H1 (cell line): ENCODE measurements at regions not wholly inside any gene's neighbourhood (a gene's known extent, or its start where the extent isn't known, plus 50 kb on each side); places are given as distances from the start of the nearest gene placed in this dataset.

ENCODE experiments used
- CTCF ChIA-PET: fragments of 300-600 bp; sonication (Branson Sonifier 250); formaldehyde crosslinking; loops from one replicate; lab custom pipeline; 2021; ENCODE audit not compliant: partially characterized antibody; lab: Charles Lee
- POLR2A ChIA-PET: fragments of 300-600 bp; sonication (Branson Sonifier 250); formaldehyde crosslinking; loops from one replicate; lab custom pipeline; 2021; ENCODE audit warnings: inconsistent platforms; ENCODE audit not compliant: partially characterized antibody; lab: Charles Lee
- DNase-seq, 2 experiments: peaks; one replicate each; pipeline versions ENCODE4 v3.0.0 to v3.0.0-alpha.2; 2010 to 2022; ENCODE audit warnings: low spot score in 2 of 2, low read depth in 1 of 2, mixed read lengths in 1 of 2
- FAIRE-seq: peaks from 2 replicates; lab custom pipeline; 2011; peaks lifted over from hg19 to GRCh38; lab: Jason Lieb, UNC
- H2AFZ ChIP-seq: 2 replicates; pipeline ENCODE4 v1.8.1; 2012; ENCODE audit warnings: low read length, inconsistent platforms
- H2AK5ac ChIP-seq: 2 replicates; pipeline ENCODE4 v1.6.1; 2013; ENCODE audit warnings: low read depth, low read length
- H2BK120ac ChIP-seq: replicated peaks from 2 replicates; pipeline ENCODE3; 2013; ENCODE audit warnings: low read depth, low read length, inconsistent platforms
- H2BK12ac ChIP-seq: 2 replicates; pipeline ENCODE4 v1.6.1; 2013; ENCODE audit warnings: low read depth, low read length
- H2BK15ac ChIP-seq: 2 replicates; pipeline ENCODE4 v1.6.1; 2013; ENCODE audit warnings: low read length
- H2BK20ac ChIP-seq: 2 replicates; pipeline ENCODE4 v1.6.1; 2013; ENCODE audit warnings: low read length
- H2BK5ac ChIP-seq: 2 replicates; pipeline ENCODE4 v1.6.1; 2013; ENCODE audit warnings: low read depth, low read length
- H3K14ac ChIP-seq: 2 replicates; pipeline ENCODE4 v1.6.1; 2013; ENCODE audit warnings: inconsistent platforms; ENCODE audit not compliant: insufficient read length
- H3K18ac ChIP-seq: 2 replicates; pipeline ENCODE4 v1.6.1; 2013; ENCODE audit warnings: low read length; ENCODE audit errors: extremely low read depth
- H3K23ac ChIP-seq: 2 replicates; pipeline ENCODE4 v1.6.1; 2013; ENCODE audit warnings: inconsistent platforms; ENCODE audit not compliant: insufficient read length
- H3K23me2 ChIP-seq: 2 replicates; pipeline ENCODE4 v1.6.1; 2013; ENCODE audit warnings: low read depth, low read length
- H3K27ac ChIP-seq: 2 replicates; pipeline ENCODE4 v1.6.1; 2011; ENCODE audit warnings: low read depth, low read length, inconsistent platforms
- H3K27me3 ChIP-seq, 4 experiments: replicated peaks in 1 of 4; 1 replicate in 1 of 4; 2 replicates in 3 of 4; pipeline versions ENCODE4 v1.6.1 to v1.8.1; 2011 to 2013; ENCODE audit warnings: low read length in 3 of 4, mild to moderate bottlenecking in 3 of 4, inconsistent platforms in 2 of 4, mixed read lengths in 2 of 4, moderate library complexity in 1 of 4; ENCODE audit not compliant: control insufficient read depth in 3 of 4, insufficient read depth in 3 of 4; ENCODE audit errors: extremely low read depth in 1 of 4
- H3K36me3 ChIP-seq, 4 experiments: 2 replicates each; pipeline versions ENCODE4 v1.6.1 to v1.8.1; 2011 to 2013; ENCODE audit warnings: mild to moderate bottlenecking in 4 of 4, low read length in 3 of 4, moderate library complexity in 2 of 4, control low read depth in 1 of 4, inconsistent platforms in 1 of 4; ENCODE audit not compliant: insufficient read depth in 4 of 4, control insufficient read depth in 2 of 4
- H3K4ac ChIP-seq: replicated peaks from 2 replicates; pipeline ENCODE3; 2013; ENCODE audit warnings: low read length, low read depth, mixed read lengths, inconsistent platforms; ENCODE audit not compliant: insufficient read length
- H3K4me1 ChIP-seq, 4 experiments: replicated peaks in 1 of 4; 1 replicate in 1 of 4; 2 replicates in 3 of 4; pipeline versions ENCODE4 v1.6.1 to v1.8.1; 2011 to 2013; ENCODE audit warnings: low read length in 3 of 4, inconsistent platforms in 2 of 4, mixed read lengths in 1 of 4; ENCODE audit not compliant: insufficient read depth in 4 of 4, control insufficient read depth in 3 of 4
- H3K4me2 ChIP-seq, 2 experiments: 2 replicates each; pipeline versions ENCODE4 v1.6.1 to v1.8.1; 2011 to 2013; ENCODE audit warnings: low read depth in 2 of 2, low read length in 2 of 2, control low read depth in 1 of 2, inconsistent platforms in 1 of 2, mild to moderate bottlenecking in 1 of 2; ENCODE audit not compliant: insufficient read depth in 1 of 2
- H3K4me3 ChIP-seq, 4 experiments: fragments of 200-600, 300-600 bp in 1 of 4; sonication (generic), shearing (Covaris generic), sonication (Bioruptor Twin) in 1 of 4; 2 replicates each; pipeline versions ENCODE4 v1.5.1 to v1.8.1; 2011 to 2016; ENCODE audit warnings: low read length in 4 of 4, low read depth in 3 of 4, control low read depth in 2 of 4, inconsistent platforms in 2 of 4, mild to moderate bottlenecking in 2 of 4, mixed read lengths in 1 of 4, moderate library complexity in 1 of 4; ENCODE audit not compliant: insufficient read depth in 2 of 4; ENCODE audit errors: extremely low read depth in 1 of 4
- H3K56ac ChIP-seq: replicated peaks from 2 replicates; pipeline ENCODE3; 2013; ENCODE audit warnings: low read depth, mild to moderate bottlenecking, mixed read lengths, low read length, inconsistent platforms; ENCODE audit not compliant: insufficient read length
- H3K79me1 ChIP-seq: 2 replicates; pipeline ENCODE4 v1.6.1; 2013; ENCODE audit warnings: low read depth, low read length, control low read depth
- H3K79me2 ChIP-seq, 2 experiments: 2 replicates each; pipeline versions ENCODE4 v1.6.1 to v1.8.1; 2012 to 2013; ENCODE audit warnings: low read length in 2 of 2, mild to moderate bottlenecking in 2 of 2, inconsistent platforms in 1 of 2; ENCODE audit not compliant: insufficient read depth in 2 of 2, control insufficient read depth in 1 of 2
- H3K9ac ChIP-seq, 4 experiments: replicated peaks in 1 of 4; 1 replicate in 1 of 4; 2 replicates in 3 of 4; pipeline versions ENCODE4 v1.6.1 to v1.8.1; 2011 to 2013; ENCODE audit warnings: low read depth in 3 of 4, low read length in 3 of 4, control low read depth in 2 of 4, mild to moderate bottlenecking in 2 of 4, moderate library complexity in 2 of 4, inconsistent platforms in 1 of 4; ENCODE audit errors: extremely low read depth in 1 of 4
- H3K9me3 ChIP-seq, 2 experiments: 2 replicates each; pipeline versions ENCODE4 v1.6.1 to v1.8.1; 2012 to 2013; ENCODE audit warnings: mild to moderate bottlenecking in 2 of 2, moderate library complexity in 2 of 2, control low read depth in 1 of 2, inconsistent platforms in 1 of 2, low read depth in 1 of 2, low read length in 1 of 2, mixed read lengths in 1 of 2; ENCODE audit not compliant: insufficient read depth in 2 of 2
- H4K20me1 ChIP-seq, 2 experiments: replicated peaks in 1 of 2; 2 replicates each; pipeline versions ENCODE3 to v1.8.1; 2011 to 2013; ENCODE audit warnings: inconsistent platforms in 2 of 2, low read length in 2 of 2, mild to moderate bottlenecking in 1 of 2; ENCODE audit not compliant: insufficient read depth in 2 of 2, control insufficient read depth in 1 of 2
- H4K5ac ChIP-seq: 2 replicates; pipeline ENCODE4 v1.6.1; 2013; ENCODE audit warnings: low read length, low read depth, mixed read lengths, inconsistent platforms; ENCODE audit not compliant: insufficient read length
- H4K8ac ChIP-seq: 2 replicates; pipeline ENCODE4 v1.8.0; 2013; ENCODE audit warnings: mild to moderate bottlenecking, moderate library complexity, low read length, inconsistent platforms; ENCODE audit not compliant: insufficient read depth; ENCODE audit errors: extremely low read depth
- H4K91ac ChIP-seq: replicated peaks from 2 replicates; pipeline ENCODE3; 2013; ENCODE audit warnings: low read length, mixed read lengths, inconsistent platforms; ENCODE audit not compliant: insufficient read length
- BCL11A ChIP-seq, 2 experiments: IDR thresholded peaks; one replicate each; pipeline ENCODE4 v1.6.1; 2011; ENCODE audit warnings: low read depth in 2 of 2, low read length in 2 of 2, mild to moderate bottlenecking in 2 of 2
- CHD1 ChIP-seq: IDR thresholded peaks from 2 replicates; pipeline ENCODE4 v1.6.1; 2012; ENCODE audit warnings: low read depth, low read length, improper control_type of control experiment
- EZH2 ChIP-seq: fragments of 200-600 bp; sonication (generic); IDR thresholded peaks from 2 replicates; pipeline ENCODE4 v1.7.1; 2012; ENCODE audit warnings: low read depth, mild to moderate bottlenecking, moderate library complexity, low read length, inconsistent platforms; ENCODE audit not compliant: severe bottlenecking
- HDAC2 ChIP-seq, 2 experiments: fragments of 300-600 bp in 1 of 2; sonication (generic) in 1 of 2; IDR thresholded peaks; 2 replicates each; pipeline ENCODE4 v1.6.1; 2011 to 2012; ENCODE audit warnings: low read depth in 2 of 2, low read length in 2 of 2, mild to moderate bottlenecking in 2 of 2, moderate library complexity in 2 of 2, borderline replicate concordance in 1 of 2, inconsistent platforms in 1 of 2
- JUN ChIP-seq: IDR thresholded peaks from 2 replicates; pipeline ENCODE4 v1.6.1; 2011; ENCODE audit warnings: low read depth, mild to moderate bottlenecking, improper control_type of control experiment, low read length
- NANOG ChIP-seq: IDR thresholded peaks from 2 replicates; pipeline ENCODE4 v1.6.1; 2011; ENCODE audit warnings: low read length, low read depth, mild to moderate bottlenecking, inconsistent platforms; ENCODE audit not compliant: insufficient read depth, poor library complexity, severe bottlenecking
- RAD21 ChIP-seq, 2 experiments: IDR thresholded peaks in 1 of 2; conservative IDR thresholded peaks in 1 of 2; 2 replicates each; pipeline ENCODE4 v1.6.1; 2011; ENCODE audit warnings: low read depth in 2 of 2, low read length in 2 of 2, improper control_type of control experiment in 1 of 2, inconsistent platforms in 1 of 2, mild to moderate bottlenecking in 1 of 2, moderate library complexity in 1 of 2
- TBP ChIP-seq: IDR thresholded peaks from 2 replicates; pipeline ENCODE4 v1.6.1; 2011; ENCODE audit warnings: low read depth, low read length, improper control_type of control experiment
- ZNF274 ChIP-seq: IDR thresholded peaks from 2 replicates; pipeline ENCODE4 v1.7.0; 2012; ENCODE audit warnings: low read length, borderline replicate concordance; ENCODE audit errors: extremely low read depth
- WGBS, 2 experiments: shearing (Covaris generic) in 1 of 2; methylation state at CpG; one replicate each; pipeline versions ENCODE4 v1.1.6 to v1.1.7; 2013 to 2015; ENCODE audit warnings: low lambda C conversion rate in 2 of 2, mixed read lengths in 2 of 2, inconsistent platforms in 1 of 2, low coverage in 1 of 2, missing lambda C conversion rate in 1 of 2; ENCODE audit not compliant: insufficient replicate concordance in 2 of 2, insufficient coverage in 1 of 2, insufficient read length in 1 of 2; ENCODE audit errors: extremely low coverage in 1 of 2, missing lambda C conversion rate in 1 of 2; 5-methylcytosine and 5-hydroxymethylcytosine counted together
- TF ChIP-seq, protein P1 (sequence below): IDR thresholded peaks from 2 replicates; pipeline ENCODE4 v1.6.1; 2012; ENCODE audit warnings: low read length, inconsistent platforms
- TF ChIP-seq, protein P2 (sequence below): IDR thresholded peaks from 2 replicates; pipeline ENCODE4 v1.6.1; 2011; ENCODE audit warnings: low read length, improper control_type of control experiment

DNA sequence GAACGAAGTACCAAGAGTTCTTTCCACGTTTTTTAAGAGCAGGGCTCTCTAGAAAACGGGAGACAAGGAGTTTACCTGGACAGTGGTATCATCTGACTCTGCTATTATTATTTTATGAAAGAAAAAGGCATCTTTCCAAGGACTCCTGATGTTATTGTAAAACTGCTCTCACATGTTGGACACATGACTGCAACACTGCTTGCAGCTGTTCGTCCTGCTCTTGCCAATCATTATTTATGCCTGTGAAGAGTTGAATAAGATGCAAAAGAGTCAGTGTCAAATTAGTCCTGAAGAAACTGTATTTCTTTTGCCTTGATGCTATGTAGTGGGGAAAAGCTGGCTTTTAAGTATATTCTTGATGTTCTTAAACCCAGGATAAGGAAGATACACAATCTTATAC lies 284.5 kb upstream of the PTGER4 start:
- CTCF ChIA-PET = no interaction called here
- no peak for FAIRE-seq
- POLR2A ChIA-PET = no interaction called here

More for the DNA sequence above, 284.5 kb upstream of the PTGER4 start:
- H3K4ac ChIP-seq = no peak overlapping the region
- TF ChIP-seq HDAC2 (IDR thresholded peaks at IDR 0.05; ENCODE audit: borderline replicate concordance in 1 of 2, low read depth in 2 of 2, low read length in 2 of 2) (no peak), RAD21 (IDR thresholded peaks at IDR 0.05 in 1 of 2, conservative IDR thresholded peaks at IDR 0.05 in 1 of 2; ENCODE audit: low read depth in 2 of 2, low read length in 2 of 2) (no peak), TBP (no peak), JUN (no peak), CHD1 (no peak), NANOG (no peak), EZH2 (no peak), BCL11A (IDR thresholded peaks at IDR 0.05; ENCODE audit: low read depth in 2 of 2, low read length in 2 of 2) (no peak), ZNF274 (no peak)
- TF ChIP-seq, protein P1, sequence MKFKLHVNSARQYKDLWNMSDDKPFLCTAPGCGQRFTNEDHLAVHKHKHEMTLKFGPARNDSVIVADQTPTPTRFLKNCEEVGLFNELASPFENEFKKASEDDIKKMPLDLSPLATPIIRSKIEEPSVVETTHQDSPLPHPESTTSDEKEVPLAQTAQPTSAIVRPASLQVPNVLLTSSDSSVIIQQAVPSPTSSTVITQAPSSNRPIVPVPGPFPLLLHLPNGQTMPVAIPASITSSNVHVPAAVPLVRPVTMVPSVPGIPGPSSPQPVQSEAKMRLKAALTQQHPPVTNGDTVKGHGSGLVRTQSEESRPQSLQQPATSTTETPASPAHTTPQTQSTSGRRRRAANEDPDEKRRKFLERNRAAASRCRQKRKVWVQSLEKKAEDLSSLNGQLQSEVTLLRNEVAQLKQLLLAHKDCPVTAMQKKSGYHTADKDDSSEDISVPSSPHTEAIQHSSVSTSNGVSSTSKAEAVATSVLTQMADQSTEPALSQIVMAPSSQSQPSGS = no peak
- TF ChIP-seq, protein P2, sequence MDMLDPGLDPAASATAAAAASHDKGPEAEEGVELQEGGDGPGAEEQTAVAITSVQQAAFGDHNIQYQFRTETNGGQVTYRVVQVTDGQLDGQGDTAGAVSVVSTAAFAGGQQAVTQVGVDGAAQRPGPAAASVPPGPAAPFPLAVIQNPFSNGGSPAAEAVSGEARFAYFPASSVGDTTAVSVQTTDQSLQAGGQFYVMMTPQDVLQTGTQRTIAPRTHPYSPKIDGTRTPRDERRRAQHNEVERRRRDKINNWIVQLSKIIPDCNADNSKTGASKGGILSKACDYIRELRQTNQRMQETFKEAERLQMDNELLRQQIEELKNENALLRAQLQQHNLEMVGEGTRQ = no peak
- no peaks in the 10 kb centered on the region for H3K9me3 ChIP-seq
- no peak overlapping the region for H3K27ac ChIP-seq
- H2BK12ac ChIP-seq = no peak overlapping the region
- no peak overlapping the region for H4K91ac ChIP-seq
- no peak overlapping the region for H2BK15ac ChIP-seq
- no peak overlapping the region for H3K9ac ChIP-seq
- no peaks in the 10 kb centered on the region for H3K23me2 ChIP-seq
- H2BK5ac ChIP-seq = no peak overlapping the region
- no peak for DNase-seq
- no peaks in the 10 kb centered on the region for H3K79me1 ChIP-seq
- H2BK20ac ChIP-seq = no peak overlapping the region
- H3K27me3 ChIP-seq = no peaks in the 10 kb centered on the region
- H3K36me3 ChIP-seq = no peaks in the 10 kb centered on the region
- no peak overlapping the region for H3K18ac ChIP-seq
- no peak overlapping the region for H3K4me2 ChIP-seq
- no peak overlapping the region for H2BK120ac ChIP-seq
- no peak overlapping the region for H2AFZ ChIP-seq
- no peak overlapping the region for H4K8ac ChIP-seq
- H3K79me2 ChIP-seq = no peaks in the 10 kb centered on the region
- H4K5ac ChIP-seq = no peak overlapping the region
- no peak overlapping the region for H2AK5ac ChIP-seq
- no peak overlapping the region for H3K14ac ChIP-seq
- WGBS, 2 experiments = 84% methylated on average over 4 of the region's 4 CpGs; no CpG with 5 or more reads in 1 of the 2 experiments
- H3K23ac ChIP-seq = no peak overlapping the region
- H3K4me3 ChIP-seq = no peak overlapping the region
- H3K56ac ChIP-seq = no peak overlapping the region
- no peaks in the 10 kb centered on the region for H3K4me1 ChIP-seq
- no peaks in the 10 kb centered on the region for H4K20me1 ChIP-seq
